T-helper 2 cell treated with Interferon-gamma antibody and Interleukin-4, amounts not matched to agents 5 μg/mL and 100 μg/mL, for 36 hours (primary cell): ENCODE measurements at regions not wholly inside any gene's neighbourhood (a gene's known extent, or its start where the extent isn't known, plus 50 kb on each side); places are given as distances from the start of the nearest gene placed in this dataset.

ENCODE experiments used
- DNase-seq: peaks from one replicate; pipeline ENCODE4 v3.0.0; 2021; ENCODE audit warnings: low spot score
- H3K27ac Mint-ChIP-seq: one replicate; pipeline ENCODE4 v1.8.0; 2021; ENCODE audit warnings: mild to moderate bottlenecking, mixed read lengths
- H3K27me3 Mint-ChIP-seq: one replicate; pipeline ENCODE4 v1.8.0; 2021; ENCODE audit warnings: low read depth, mixed read lengths
- H3K36me3 Mint-ChIP-seq: one replicate; pipeline ENCODE4 v1.8.0; 2021; ENCODE audit warnings: low read depth, mixed read lengths
- H3K4me1 Mint-ChIP-seq: one replicate; pipeline ENCODE4 v1.8.0; 2021; ENCODE audit warnings: low read depth, mixed read lengths
- H3K4me3 Mint-ChIP-seq: one replicate; pipeline ENCODE4 v1.8.0; 2022; ENCODE audit warnings: mild to moderate bottlenecking, moderate library complexity, mixed read lengths
- H3K9me3 Mint-ChIP-seq: one replicate; pipeline ENCODE4 v1.8.0; 2021; ENCODE audit warnings: mixed read lengths

DNA sequence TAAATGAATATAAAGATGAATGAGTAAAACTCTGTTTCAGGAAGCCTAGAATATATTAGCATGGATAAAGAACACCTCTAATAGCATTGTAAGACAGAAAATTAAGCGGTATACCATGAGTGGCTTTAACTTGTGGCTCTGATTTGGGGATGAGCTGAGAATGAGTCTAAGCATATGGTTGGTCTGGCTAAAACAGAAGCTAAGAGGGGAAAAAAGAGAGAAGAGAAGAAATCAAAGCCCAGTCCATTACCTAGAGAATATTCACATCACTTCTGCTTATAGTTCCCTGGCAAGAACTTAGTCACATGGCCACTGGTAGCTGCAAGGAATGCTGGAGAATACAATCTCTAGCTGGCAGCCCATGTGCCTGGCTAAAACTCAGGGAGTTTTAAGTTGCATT is 414.5 kb downstream of the PRDM5 start:
- Mint-ChIP-seq H3K27me3 (no peaks in the 10 kb centered on the region), H3K4me1 (no peaks in the 10 kb centered on the region), H3K9me3 (peaks cover 4% of the 10 kb centered on the region), H3K27ac (no peak overlapping the region), H3K36me3 (no peaks in the 10 kb centered on the region), H3K4me3 (no peak overlapping the region)
- DNase-seq: no peak

- Mint-ChIP-seq H3K4me3 (no peak overlapping the region), H3K27ac (no peak overlapping the region), H3K27me3 (no peaks in the 10 kb centered on the region), H3K4me1 (no peaks in the 10 kb centered on the region), H3K9me3 (peaks cover 4% of the 10 kb centered on the region), H3K36me3 (no peaks in the 10 kb centered on the region)
- DNase-seq: no peak
Observed at GRCh38 chr4:120506536-120506935, 416.0 kb downstream of the PRDM5 start.

- no peak for DNase-seq
- Mint-ChIP-seq H3K27me3 (no peaks in the 10 kb centered on the region), H3K27ac (no peak overlapping the region), H3K4me1 (no peaks in the 10 kb centered on the region), H3K36me3 (no peaks in the 10 kb centered on the region), H3K9me3 (no peaks in the 10 kb centered on the region), H3K4me3 (no peak overlapping the region)
Observed at GRCh38 chr4:120498678-120499077, 423.8 kb downstream of the PRDM5 start.

DNA sequence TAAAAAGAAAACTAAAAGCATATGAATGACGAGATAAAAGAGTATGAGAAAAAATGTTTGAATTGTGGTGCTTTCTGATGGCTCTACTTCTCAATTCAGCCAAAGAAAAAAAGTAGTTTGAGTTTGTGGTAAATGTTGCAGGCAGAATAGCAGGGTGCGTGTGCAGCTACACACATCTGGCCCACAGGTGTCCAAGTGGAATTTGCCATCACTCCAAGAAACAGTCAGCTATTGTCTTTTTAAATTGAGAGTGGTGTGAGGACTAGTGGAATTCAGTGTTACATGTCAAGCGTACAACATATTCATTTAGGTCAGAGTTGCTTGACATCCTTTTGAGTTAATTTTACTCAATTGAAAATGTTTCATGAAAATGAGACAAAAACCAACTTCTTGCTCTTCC is 424.8 kb upstream of the MAD2L1 start:
- Mint-ChIP-seq H3K36me3 (no peaks in the 10 kb centered on the region), H3K9me3 (no peaks in the 10 kb centered on the region), H3K4me1 (no peaks in the 10 kb centered on the region), H3K4me3 (no peak overlapping the region), H3K27me3 (no peaks in the 10 kb centered on the region), H3K27ac (no peak overlapping the region)
- no peak for DNase-seq

GRCh38 chr4:120481756-120482155 is 415.1 kb upstream of the MAD2L1 start:
- Mint-ChIP-seq H3K27me3 (no peaks in the 10 kb centered on the region), H3K4me1 (no peaks in the 10 kb centered on the region), H3K36me3 (no peaks in the 10 kb centered on the region), H3K27ac (no peak overlapping the region), H3K4me3 (no peak overlapping the region), H3K9me3 (no peaks in the 10 kb centered on the region)
- no peak for DNase-seq

DNA sequence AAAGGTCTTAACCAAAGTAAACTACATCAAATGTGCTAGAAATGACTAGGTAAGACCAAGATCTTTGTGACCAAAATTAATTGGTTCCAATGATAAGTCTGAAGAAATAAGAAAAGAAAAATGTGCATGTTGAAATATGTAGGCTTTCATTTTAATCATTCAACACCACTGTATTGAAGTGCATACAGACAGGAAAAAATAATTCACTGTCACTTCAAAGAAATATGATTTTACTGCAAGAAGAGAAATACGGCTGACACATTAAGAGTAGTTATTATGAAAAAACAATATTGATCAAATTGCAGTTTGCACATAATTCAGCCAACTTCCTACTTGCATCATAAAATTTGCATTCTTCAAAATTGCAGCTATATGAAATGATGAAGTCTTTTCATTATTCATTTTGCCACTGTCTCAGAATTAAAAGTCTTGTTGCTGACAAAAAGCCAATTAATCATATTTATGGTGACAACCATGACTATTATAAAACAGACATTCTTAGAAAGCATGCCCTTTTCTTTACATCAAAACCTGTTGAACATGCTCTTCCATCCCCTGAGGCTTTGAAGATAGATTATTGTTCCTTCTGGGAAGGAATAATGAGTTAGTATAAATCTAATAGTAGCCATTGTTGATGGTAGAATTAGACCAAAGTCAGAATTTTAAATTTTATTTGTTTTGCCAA is 405.9 kb upstream of the MAD2L1 start:
- no peaks in the 10 kb centered on the region for H3K4me1 Mint-ChIP-seq
- H3K4me3 Mint-ChIP-seq: no peak overlapping the region
- H3K9me3 Mint-ChIP-seq: no peaks in the 10 kb centered on the region
- no peak for DNase-seq
- no peak overlapping the region for H3K27ac Mint-ChIP-seq
- H3K27me3 Mint-ChIP-seq: no peaks in the 10 kb centered on the region
- no peaks in the 10 kb centered on the region for H3K36me3 Mint-ChIP-seq

DNA sequence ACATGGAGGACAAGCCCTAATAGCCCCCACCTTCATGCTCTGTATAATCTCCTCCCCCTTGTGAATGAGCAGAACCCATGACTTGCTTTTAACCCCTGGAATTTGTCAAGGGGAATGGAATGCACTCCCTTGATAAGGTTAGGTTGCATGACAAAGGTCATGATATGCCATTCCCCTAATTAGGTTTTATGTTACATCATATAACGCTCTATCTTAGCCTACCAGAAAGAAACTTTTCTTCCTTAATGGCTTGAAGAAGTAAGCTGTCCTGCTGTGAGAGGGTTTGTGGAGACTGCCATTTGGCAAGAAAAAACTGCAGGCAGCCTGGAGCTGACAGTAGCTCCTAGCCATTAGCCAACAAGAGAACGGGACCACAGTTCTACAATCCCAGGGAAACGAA is 399.8 kb upstream of the MAD2L1 start:
- Mint-ChIP-seq H3K4me1 (no peaks in the 10 kb centered on the region), H3K27ac (no peak overlapping the region), H3K27me3 (no peaks in the 10 kb centered on the region), H3K36me3 (no peaks in the 10 kb centered on the region), H3K4me3 (no peak overlapping the region), H3K9me3 (no peaks in the 10 kb centered on the region)
- DNase-seq: no peak

DNA sequence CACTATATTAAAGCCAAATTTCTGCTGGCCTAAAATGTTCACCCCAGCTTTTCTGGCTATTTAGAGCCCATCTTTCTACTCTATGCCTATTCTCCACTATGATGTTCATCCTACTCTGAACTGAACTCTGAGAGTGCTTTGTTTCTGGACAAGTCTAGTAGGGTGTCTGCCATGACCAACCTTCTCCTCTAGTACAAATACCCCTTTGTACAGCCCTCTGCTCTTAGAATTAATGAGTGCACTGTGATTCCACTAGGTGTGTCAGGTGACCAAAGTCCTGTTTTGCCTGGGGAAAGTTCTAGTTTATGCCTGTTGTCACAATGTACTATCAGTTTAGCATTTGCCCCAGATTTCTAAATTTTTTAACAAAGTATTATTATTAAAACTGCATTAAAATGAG is 388.1 kb upstream of the MAD2L1 start:
- Mint-ChIP-seq H3K27ac (no peak overlapping the region), H3K4me1 (no peaks in the 10 kb centered on the region), H3K9me3 (no peaks in the 10 kb centered on the region), H3K27me3 (no peaks in the 10 kb centered on the region), H3K4me3 (no peak overlapping the region), H3K36me3 (no peaks in the 10 kb centered on the region)
- DNase-seq: no peak

- no peak overlapping the region for H3K27ac Mint-ChIP-seq
- DNase-seq: no peak
- H3K27me3 Mint-ChIP-seq: no peaks in the 10 kb centered on the region
- no peaks in the 10 kb centered on the region for H3K36me3 Mint-ChIP-seq
- no peak overlapping the region for H3K4me3 Mint-ChIP-seq
- H3K4me1 Mint-ChIP-seq: no peaks in the 10 kb centered on the region
- H3K9me3 Mint-ChIP-seq: no peaks in the 10 kb centered on the region
Observed at GRCh38 chr4:120452536-120452935, 385.9 kb upstream of the MAD2L1 start.

GRCh38 chr4:120452001-120452400 is 385.4 kb upstream of the MAD2L1 start:
- Mint-ChIP-seq H3K27ac (no peak overlapping the region), H3K9me3 (no peaks in the 10 kb centered on the region), H3K27me3 (no peaks in the 10 kb centered on the region), H3K4me1 (no peaks in the 10 kb centered on the region), H3K4me3 (no peak overlapping the region), H3K36me3 (no peaks in the 10 kb centered on the region)
- DNase-seq: no peak

- H3K27me3 Mint-ChIP-seq: no peaks in the 10 kb centered on the region
- H3K4me1 Mint-ChIP-seq: peaks cover 6% of the 10 kb centered on the region
- H3K9me3 Mint-ChIP-seq: no peaks in the 10 kb centered on the region
- H3K27ac Mint-ChIP-seq: no peak overlapping the region
- H3K4me3 Mint-ChIP-seq: no peak overlapping the region
- no peak for DNase-seq
- no peaks in the 10 kb centered on the region for H3K36me3 Mint-ChIP-seq
Observed at GRCh38 chr4:120447774-120448173, 381.1 kb upstream of the MAD2L1 start.

DNA sequence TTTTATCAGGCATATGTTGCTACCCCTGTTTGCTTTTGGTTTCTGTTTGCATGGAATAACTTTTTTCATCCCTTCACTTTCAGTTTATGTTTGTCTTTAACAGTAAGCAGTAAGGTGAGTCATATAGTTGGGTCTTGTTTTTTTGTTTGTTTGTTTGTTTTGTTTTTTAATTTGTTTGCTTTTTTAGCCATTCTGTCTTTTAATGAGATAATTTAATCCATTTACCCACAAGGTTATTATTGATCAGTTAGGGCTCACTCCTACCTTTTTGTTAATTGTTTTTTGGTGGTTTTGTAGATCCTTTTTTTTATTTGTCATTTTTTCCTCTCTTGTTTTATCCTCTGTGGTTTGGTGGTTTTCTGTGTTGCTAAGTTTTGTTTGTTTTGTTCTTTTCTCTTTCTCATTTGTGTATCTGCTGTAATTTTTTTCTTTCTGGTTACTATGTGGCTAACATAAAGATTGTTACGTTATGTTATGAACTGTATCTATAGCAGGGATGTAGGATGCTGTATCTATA is 379.5 kb upstream of the MAD2L1 start:
- Mint-ChIP-seq H3K27me3 (no peaks in the 10 kb centered on the region), H3K36me3 (no peaks in the 10 kb centered on the region), H3K9me3 (no peaks in the 10 kb centered on the region), H3K27ac (peak overlapping the region; percentile 82), H3K4me3 (peak overlapping the region; percentile 27), H3K4me1 (peaks cover 6% of the 10 kb centered on the region)
- no peak for DNase-seq

DNA sequence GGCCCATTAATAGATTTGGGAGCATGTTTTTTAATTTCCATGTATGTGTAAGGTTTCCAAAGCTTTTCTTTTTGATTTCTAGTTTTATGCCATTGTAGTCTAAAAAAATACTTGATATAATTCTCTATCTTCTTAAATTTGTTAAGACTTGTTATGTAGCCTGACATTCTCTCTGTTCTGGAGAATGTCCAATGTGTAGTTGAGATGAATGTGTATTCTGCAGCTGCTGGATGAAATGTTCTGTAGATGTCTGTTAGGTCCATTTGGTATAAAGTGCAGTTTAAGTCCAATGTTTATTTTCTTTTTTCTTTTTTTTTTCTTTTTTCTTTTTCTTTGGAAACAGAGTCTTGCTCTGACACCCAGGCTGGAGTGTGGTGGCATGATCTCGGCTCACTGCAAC is 378.5 kb upstream of the MAD2L1 start:
- no peak for DNase-seq
- H3K27ac Mint-ChIP-seq: no peak overlapping the region
- no peaks in the 10 kb centered on the region for H3K9me3 Mint-ChIP-seq
- H3K36me3 Mint-ChIP-seq: no peaks in the 10 kb centered on the region
- H3K27me3 Mint-ChIP-seq: no peaks in the 10 kb centered on the region
- H3K4me1 Mint-ChIP-seq: peaks cover 6% of the 10 kb centered on the region
- H3K4me3 Mint-ChIP-seq: no peak overlapping the region

DNA sequence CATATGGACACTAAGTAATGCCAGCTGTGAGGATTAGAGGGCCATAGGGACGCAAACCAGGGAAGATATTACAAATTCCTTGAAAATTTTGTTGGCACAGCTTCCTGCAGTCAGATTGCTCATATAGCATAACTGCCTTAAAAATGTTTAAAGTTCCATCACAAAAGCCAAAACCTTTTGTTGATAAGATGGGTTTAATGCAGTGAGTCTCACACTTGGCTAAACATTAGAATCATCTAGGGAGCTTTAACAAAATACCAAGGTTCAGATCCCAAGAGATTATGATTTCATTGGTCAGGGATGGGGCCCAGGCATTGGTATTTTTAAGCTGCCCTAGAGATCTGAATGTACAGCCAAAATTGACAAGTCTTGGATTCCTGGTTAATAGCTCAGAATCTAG is 376.5 kb upstream of the MAD2L1 start:
- Mint-ChIP-seq H3K36me3 (no peaks in the 10 kb centered on the region), H3K27me3 (no peaks in the 10 kb centered on the region), H3K27ac (no peak overlapping the region), H3K9me3 (no peaks in the 10 kb centered on the region), H3K4me1 (peaks cover 6% of the 10 kb centered on the region), H3K4me3 (no peak overlapping the region)
- no peak for DNase-seq

DNA sequence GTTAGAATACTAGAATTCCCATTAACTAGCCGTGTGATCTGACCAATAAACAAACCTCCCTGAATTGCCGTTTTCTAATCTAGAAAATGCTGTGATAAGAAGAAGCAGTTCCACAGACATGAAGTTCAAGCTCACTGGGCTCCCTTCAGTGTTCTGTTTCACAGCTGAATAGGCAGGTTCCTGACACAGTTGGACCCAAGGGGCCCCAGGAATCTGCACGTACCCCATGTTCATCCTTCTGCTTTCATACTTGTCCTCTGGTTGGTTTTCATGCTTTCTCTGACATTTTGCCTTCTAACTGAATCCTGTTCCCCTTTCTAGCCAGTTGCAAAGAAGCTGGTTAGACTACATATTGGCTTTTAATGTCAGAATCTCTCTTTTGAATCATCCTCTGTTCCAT is 374.1 kb upstream of the MAD2L1 start:
- Mint-ChIP-seq H3K4me3 (no peak overlapping the region), H3K27ac (no peak overlapping the region), H3K9me3 (no peaks in the 10 kb centered on the region), H3K27me3 (no peaks in the 10 kb centered on the region), H3K36me3 (no peaks in the 10 kb centered on the region), H3K4me1 (no peaks in the 10 kb centered on the region)
- no peak for DNase-seq
